Adipocyte (in vitro differentiated cells): ENCODE measurements at regions not wholly inside any gene's neighbourhood (a gene's known extent, or its start where the extent isn't known, plus 50 kb on each side); places are given as distances from the start of the nearest gene placed in this dataset.
A peak's percentile ranks its signal among the peaks of the same experiment; 100 is the strongest.
"Not testable (repeated sequence)": the region's sequence is repeated elsewhere in the genome, so short reads cannot be mapped to it uniquely, and the experiment has no call there.

Experiments
- DNase-seq: peaks from one replicate; pipeline ENCODE4 v3.0.0-alpha.2; 2015; ENCODE audit warnings: low read depth
- H3K27me3 ChIP-seq: replicated peaks from 2 replicates; pipeline ENCODE4 v1.7.0; 2013; ENCODE audit warnings: mild to moderate bottlenecking, low read length, moderate library complexity; ENCODE audit not compliant: control insufficient read depth, insufficient read depth
- H3K36me3 ChIP-seq: 2 replicates; pipeline ENCODE4 v1.7.0; 2013; ENCODE audit warnings: low read length, mild to moderate bottlenecking, moderate library complexity; ENCODE audit not compliant: control insufficient read depth, insufficient read depth, severe bottlenecking
- H3K4me1 ChIP-seq: 2 replicates; pipeline ENCODE4 v1.7.0; 2013; ENCODE audit warnings: mild to moderate bottlenecking, low read length, moderate library complexity; ENCODE audit not compliant: control insufficient read depth, insufficient read depth
- H3K4me3 ChIP-seq: 2 replicates; pipeline ENCODE4 v1.7.0; 2013; ENCODE audit warnings: mild to moderate bottlenecking, low read length, moderate library complexity
- H3K9ac ChIP-seq: 2 replicates; pipeline ENCODE4 v1.7.0; 2013; ENCODE audit warnings: mild to moderate bottlenecking, low read length, moderate library complexity
- H3K9me3 ChIP-seq: 2 replicates; pipeline ENCODE4 v1.7.0; 2013; ENCODE audit warnings: mild to moderate bottlenecking, low read length, moderate library complexity; ENCODE audit not compliant: control insufficient read depth

- Histone ChIP-seq H3K4me1 (peaks cover 4% of the 10 kb centered on the region), H3K9ac (no peak overlapping the region), H3K4me3 (no peak overlapping the region), H3K27me3 (peaks cover 3% of the 10 kb centered on the region), H3K9me3 (no peaks in the 10 kb centered on the region), H3K36me3 (no peaks in the 10 kb centered on the region)
- peak; percentile 40 for DNase-seq
Measured at GRCh38 chr5:57987552-57987951, 472.3 kb downstream of the PLK2 start.

- DNase-seq = peak; percentile 33
- no peak overlapping the region for H3K9ac ChIP-seq
- H3K4me3 ChIP-seq = no peak overlapping the region
- H3K9me3 ChIP-seq = no peaks in the 10 kb centered on the region
- no peaks in the 10 kb centered on the region for H3K36me3 ChIP-seq
- peaks cover 3% of the 10 kb centered on the region for H3K27me3 ChIP-seq
- H3K4me1 ChIP-seq = no peaks in the 10 kb centered on the region
Measured at GRCh38 chr5:57986761-57987341, 473.0 kb downstream of the PLK2 start.

- no peaks in the 10 kb centered on the region for H3K9me3 ChIP-seq
- no peaks in the 10 kb centered on the region for H3K27me3 ChIP-seq
- H3K9ac ChIP-seq = no peak overlapping the region
- no peak for DNase-seq
- H3K4me3 ChIP-seq = no peak overlapping the region
- H3K4me1 ChIP-seq = no peaks in the 10 kb centered on the region
- H3K36me3 ChIP-seq = no peaks in the 10 kb centered on the region
Measured at GRCh38 chr5:57983426-57983825, 476.5 kb downstream of the PLK2 start.

GRCh38 chr5:57979671-57980070 is 480.2 kb downstream of the PLK2 start:
- H3K27me3 ChIP-seq = no peaks in the 10 kb centered on the region
- H3K4me3 ChIP-seq = no peak overlapping the region
- DNase-seq = no peak
- no peak overlapping the region for H3K9ac ChIP-seq
- no peaks in the 10 kb centered on the region for H3K36me3 ChIP-seq
- H3K4me1 ChIP-seq = no peaks in the 10 kb centered on the region
- H3K9me3 ChIP-seq = no peaks in the 10 kb centered on the region

GRCh38 chr5:57976506-57976905 is 483.4 kb downstream of the PLK2 start:
- Histone ChIP-seq H3K27me3 (no peaks in the 10 kb centered on the region), H3K4me3 (no peak overlapping the region), H3K9me3 (no peaks in the 10 kb centered on the region), H3K4me1 (no peaks in the 10 kb centered on the region), H3K36me3 (no peaks in the 10 kb centered on the region), H3K9ac (no peak overlapping the region)
- no peak for DNase-seq

- not testable (repeated sequence) for H3K27me3 ChIP-seq, H3K9ac ChIP-seq, H3K4me3 ChIP-seq, DNase-seq, H3K36me3 ChIP-seq, H3K9me3 ChIP-seq, H3K4me1 ChIP-seq
Measured at GRCh38 chr5:57972099-57972498, 487.8 kb downstream of the PLK2 start.

GRCh38 chr5:57960569-57960968 is 478.0 kb upstream of the ACTBL2 start:
- Histone ChIP-seq H3K36me3 (no peaks in the 10 kb centered on the region), H3K9ac (no peak overlapping the region), H3K4me1 (no peaks in the 10 kb centered on the region), H3K9me3 (peaks cover 16% of the 10 kb centered on the region), H3K27me3 (no peaks in the 10 kb centered on the region), H3K4me3 (no peak overlapping the region)
- no peak for DNase-seq

- DNase-seq = no peak
- H3K4me1 ChIP-seq = no peaks in the 10 kb centered on the region
Measured at GRCh38 chr5:57956636-57957035, 474.0 kb upstream of the ACTBL2 start.

GRCh38 chr5:57955511-57955910 is 472.9 kb upstream of the ACTBL2 start:
- Histone ChIP-seq H3K9ac (no peak overlapping the region), H3K9me3 (no peaks in the 10 kb centered on the region), H3K27me3 (no peaks in the 10 kb centered on the region), H3K4me3 (no peak overlapping the region), H3K4me1 (peaks cover 4% of the 10 kb centered on the region), H3K36me3 (no peaks in the 10 kb centered on the region)
- DNase-seq = no peak

More at GRCh38 chr5:57956636-57957035, 474.0 kb upstream of the ACTBL2 start:
- Histone ChIP-seq H3K9me3 (peaks cover under 1% of the 10 kb centered on the region), H3K4me3 (no peak overlapping the region), H3K9ac (no peak overlapping the region), H3K36me3 (no peaks in the 10 kb centered on the region), H3K27me3 (no peaks in the 10 kb centered on the region)

- H3K9ac ChIP-seq = no peak overlapping the region
- no peak overlapping the region for H3K4me3 ChIP-seq
- H3K4me1 ChIP-seq = peaks cover 5% of the 10 kb centered on the region
- no peaks in the 10 kb centered on the region for H3K27me3 ChIP-seq
- H3K9me3 ChIP-seq = no peaks in the 10 kb centered on the region
- no peak for DNase-seq
- no peaks in the 10 kb centered on the region for H3K36me3 ChIP-seq
Measured at GRCh38 chr5:57953792-57954191, 471.2 kb upstream of the ACTBL2 start.

GRCh38 chr5:57950616-57951228 is 468.1 kb upstream of the ACTBL2 start:
- Histone ChIP-seq H3K27me3 (no peaks in the 10 kb centered on the region), H3K9ac (no peak overlapping the region), H3K36me3 (no peaks in the 10 kb centered on the region), H3K9me3 (no peaks in the 10 kb centered on the region), H3K4me3 (no peak overlapping the region), H3K4me1 (peaks cover 8% of the 10 kb centered on the region)
- peak; percentile 0 for DNase-seq

- H3K27me3 ChIP-seq = no peaks in the 10 kb centered on the region
- H3K4me1 ChIP-seq = peaks cover 8% of the 10 kb centered on the region
- H3K36me3 ChIP-seq = no peaks in the 10 kb centered on the region
- H3K9me3 ChIP-seq = no peaks in the 10 kb centered on the region
- no peak overlapping the region for H3K4me3 ChIP-seq
- H3K9ac ChIP-seq = no peak overlapping the region
- no peak for DNase-seq
Measured at GRCh38 chr5:57948091-57948490, 465.5 kb upstream of the ACTBL2 start.
